ENCODE measurements at regions not wholly inside any gene's neighbourhood (a gene's known extent, or its start where the extent isn't known, plus 50 kb on each side); places are given as distances from the start of the nearest gene placed in this dataset.
"Not testable (repeated sequence)": the region's sequence is repeated elsewhere in the genome, so short reads cannot be mapped to it uniquely, and the experiment has no call there.

DNA sequence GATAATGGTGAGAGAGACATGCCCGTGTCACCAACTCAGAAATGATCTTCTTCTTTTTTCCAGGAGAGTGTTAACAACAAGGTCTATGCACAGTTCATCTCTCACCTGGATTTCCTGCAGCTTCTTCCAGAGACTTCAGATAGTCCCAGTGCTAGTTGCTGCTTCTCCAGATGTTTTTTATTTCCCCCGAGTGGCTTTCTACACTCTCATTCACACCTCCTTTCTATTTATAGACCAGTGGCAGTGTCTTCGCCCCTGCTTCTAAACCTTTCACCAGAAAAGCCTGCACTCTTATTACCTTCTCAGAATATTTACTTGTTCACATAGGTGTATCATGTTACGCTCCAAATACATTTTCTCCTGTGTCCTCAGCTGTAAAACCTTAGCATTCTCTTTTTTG lies 558.8 kb upstream of the CHAC2 start:
- no peak for DNase-seq (ENCODE audit: low spot score)

DNA sequence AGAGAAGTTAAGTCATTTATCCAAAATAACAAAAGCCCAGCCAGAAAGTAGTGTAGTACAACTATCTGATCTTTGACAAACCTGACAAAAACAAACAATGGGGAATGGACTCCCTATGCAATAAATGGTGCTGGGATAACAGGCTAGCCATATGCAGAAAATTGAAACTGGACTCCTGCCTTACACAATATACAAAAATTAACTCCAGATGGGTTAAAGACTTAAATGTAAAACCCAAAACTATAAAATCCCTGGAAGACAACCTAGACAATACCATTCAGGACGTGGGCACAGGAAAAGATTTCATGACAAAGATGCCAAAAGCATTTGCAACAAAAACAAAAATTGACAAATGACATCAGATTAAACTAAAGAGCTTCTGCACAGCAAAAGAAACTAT lies 561.4 kb upstream of the CHAC2 start:
- not testable (repeated sequence) for DNase-seq (ENCODE audit: low spot score)

DNA sequence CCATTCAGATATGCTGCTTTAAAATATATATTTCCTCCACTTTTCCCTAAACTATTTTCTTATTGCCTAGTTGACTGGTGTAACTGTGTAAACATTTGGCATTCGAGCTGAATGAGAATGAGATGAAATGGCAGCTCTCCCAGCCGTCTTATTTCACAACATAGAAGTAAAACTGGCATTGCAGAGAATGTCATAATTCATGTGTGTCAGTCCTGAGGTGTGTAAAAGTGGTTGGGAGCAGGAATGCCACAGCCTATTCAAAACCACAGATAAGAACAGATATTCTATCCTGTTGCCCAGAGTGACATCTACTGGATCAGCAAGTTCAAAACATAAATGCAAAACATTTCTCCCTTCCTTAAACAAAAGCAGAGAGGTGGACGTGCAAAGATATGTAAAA lies 565.5 kb upstream of the CHAC2 start:
- DNase-seq (ENCODE audit: low spot score) = peak; percentile 90

DNA sequence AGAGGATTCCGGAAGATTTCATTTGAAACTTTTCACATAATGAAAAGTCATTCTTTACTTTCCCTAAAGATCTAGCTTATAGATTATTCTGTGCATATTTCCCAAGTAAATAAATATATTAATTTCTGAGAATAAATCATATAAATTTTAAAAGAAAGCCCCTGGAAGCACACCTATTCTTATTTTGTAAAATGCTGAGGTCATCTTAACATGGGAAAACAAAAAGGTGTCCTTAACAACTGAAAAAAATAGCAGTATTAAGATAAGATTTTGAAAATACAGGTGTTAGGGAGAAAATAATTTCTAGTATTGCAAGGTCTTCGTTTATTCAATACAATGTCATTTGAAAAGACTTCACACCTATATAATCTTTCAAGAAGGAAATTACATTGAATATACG lies 567.5 kb upstream of the CHAC2 start:
- DNase-seq (ENCODE audit: low spot score) = no peak

DNA sequence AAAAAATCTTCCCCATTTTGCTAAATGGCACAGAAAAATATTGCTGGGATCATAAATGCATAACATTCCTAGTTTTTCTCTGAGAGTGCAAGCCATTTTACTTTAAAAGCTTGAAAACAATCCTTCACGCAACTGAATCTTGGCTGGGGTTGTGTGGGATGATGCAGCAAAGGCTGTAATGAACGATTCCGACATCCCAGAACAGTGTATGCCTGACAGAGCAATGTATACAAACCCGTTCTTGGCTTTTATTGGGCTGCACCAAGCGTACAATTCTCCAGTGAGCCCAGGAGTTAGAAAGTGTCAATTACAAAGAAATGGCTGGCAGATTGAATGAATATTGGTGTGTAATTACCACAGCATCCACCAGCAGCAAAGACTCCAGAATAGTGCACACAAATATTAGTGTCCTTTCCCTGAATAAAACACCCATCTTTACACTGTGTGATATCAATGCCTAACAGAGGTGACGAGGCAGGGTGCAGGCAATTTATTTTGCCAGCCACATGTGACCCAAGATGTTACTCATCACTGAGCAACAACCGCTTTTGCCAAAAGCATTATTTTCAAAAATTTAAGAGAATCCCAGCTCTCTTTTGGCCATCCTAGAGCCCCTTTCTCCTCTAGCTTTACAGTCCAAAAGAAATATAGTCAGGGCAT lies 578.6 kb upstream of the CHAC2 start:
- no peak for DNase-seq (ENCODE audit: low spot score)

DNA sequence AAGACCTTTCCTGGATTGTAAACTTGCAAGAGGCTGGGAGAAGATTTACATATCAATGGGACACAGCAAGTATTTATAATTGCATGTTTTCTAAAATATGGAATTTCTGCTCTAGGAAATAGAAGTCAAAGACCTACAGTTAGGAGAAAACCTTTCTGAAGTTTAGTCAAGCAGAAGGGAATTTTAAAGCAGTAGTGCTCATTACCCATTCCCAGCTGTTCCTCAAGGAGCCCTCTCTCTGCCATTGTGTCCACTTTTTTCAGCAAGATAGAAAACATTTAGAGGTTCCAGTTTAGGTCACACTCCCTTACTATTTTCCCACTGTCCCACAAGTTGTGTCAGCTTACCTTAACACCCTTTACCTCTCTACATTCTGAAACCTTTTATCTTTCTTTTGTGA lies 584.0 kb upstream of the CHAC2 start:
- no peak for DNase-seq (ENCODE audit: low spot score)

DNA sequence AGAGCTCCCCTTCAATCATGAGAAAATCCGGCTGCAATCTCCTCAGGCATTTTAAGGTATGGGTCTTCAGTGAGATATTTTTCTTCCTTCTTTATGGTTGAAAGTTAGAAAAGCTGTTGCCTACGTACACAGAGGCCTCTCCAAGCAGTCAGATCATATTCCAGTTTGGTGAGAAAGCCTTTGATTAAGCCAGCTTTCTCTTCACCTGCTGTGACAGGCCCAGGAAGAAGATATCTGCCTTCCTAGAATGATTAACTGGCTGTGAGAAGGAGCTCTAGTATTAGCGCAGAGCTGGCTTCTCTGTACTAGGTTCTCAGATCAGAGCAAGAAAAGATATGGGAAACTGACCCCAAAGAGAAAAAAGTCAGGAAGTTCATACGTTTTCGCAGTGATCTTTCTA lies 585.0 kb upstream of the CHAC2 start:
- no peak for DNase-seq (ENCODE audit: low spot score)

DNA sequence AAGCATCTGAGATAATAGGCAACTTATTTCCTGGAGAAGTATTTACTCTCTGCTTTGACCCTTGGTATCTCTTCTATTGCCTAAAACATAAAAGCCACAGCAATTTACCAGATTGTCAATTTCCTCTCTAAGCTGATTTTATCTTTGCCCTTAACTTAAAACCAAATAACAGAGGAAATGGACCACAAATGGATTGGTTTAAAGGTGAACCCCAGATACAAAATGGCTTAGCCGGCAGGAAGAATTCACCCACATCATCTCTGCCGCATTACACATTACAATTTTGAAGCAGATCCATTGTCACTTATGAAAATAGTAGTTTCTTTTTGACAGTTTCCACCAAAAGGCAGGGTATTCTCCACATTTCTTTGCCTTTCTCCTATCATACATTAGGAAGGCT lies 585.8 kb upstream of the CHAC2 start:
- no peak for DNase-seq (ENCODE audit: low spot score)

DNA sequence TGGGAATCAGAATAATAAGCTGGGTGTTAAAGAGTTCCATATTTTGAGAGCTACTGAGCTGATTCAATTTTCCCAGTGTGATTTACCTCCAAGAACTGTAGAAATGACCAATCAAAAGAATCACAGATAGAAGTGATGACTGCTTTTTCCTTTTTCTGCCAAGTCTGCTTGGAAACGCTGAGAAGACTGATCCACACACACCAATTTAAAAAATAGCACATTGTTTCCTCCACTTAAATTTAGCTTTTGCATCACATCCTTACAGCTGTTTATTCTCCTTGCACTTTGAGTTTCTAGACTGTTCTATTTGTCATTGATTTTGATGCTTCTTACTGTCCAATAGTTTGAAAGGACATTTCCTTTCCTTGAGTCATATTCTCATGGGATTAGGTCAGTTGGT lies 590.3 kb upstream of the CHAC2 start:
- no peak for DNase-seq (ENCODE audit: low spot score)

DNA sequence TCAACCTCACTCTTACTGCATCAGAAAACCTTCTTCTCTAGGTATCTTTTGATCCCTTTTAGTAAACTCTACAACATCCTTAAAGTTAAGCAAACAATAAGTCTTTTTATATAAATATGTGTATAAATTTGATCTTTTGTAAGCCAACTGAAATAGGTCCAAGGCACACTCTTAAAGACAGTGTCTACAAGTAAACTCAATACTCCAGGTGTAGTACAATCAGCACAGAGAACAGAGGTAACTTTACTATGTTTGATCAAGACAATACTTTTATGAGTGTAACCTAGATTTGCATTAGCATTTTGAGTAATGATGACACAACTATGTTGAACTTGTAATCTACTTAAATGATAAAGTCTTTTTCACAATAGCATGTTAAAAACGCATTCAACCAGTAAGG lies 593.1 kb upstream of the CHAC2 start:
- no peak for DNase-seq (ENCODE audit: low spot score)

DNA sequence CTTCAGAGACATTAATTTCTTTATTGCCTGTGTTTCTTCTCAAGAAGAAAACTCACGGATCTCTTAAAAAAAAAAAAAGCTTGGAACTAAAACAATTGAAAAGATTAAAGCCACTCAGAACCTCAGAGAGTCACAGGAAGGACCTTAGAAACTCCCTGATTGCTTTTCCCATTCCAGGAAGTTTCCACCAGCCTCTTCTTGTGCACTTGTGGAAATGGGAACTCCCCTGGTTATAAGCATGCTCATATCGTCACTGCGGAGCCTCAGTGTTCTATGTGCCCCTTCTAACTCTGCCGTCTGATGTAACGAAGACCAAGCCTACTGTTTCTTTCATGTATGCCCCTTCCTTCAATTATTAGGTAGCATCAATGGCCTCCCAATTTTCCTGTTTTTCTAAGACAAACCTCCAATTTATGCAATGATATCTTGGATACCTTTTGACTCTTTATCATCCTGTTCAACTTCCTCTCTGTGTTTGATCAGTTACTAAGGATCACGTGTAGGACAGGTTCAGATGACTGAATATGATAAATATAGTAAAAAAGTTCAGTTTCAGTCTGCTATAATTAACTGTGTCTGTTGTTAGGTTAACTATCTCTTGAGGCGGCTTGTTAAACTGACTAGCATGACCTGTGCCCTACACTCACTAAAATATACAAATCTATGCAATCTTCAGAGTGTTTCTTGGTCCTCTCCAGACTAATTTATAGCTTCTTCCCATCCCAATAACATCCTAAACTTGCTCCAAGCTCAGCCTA lies 593.7 kb upstream of the CHAC2 start:
- DNase-seq (ENCODE audit: low spot score) = no peak

DNA sequence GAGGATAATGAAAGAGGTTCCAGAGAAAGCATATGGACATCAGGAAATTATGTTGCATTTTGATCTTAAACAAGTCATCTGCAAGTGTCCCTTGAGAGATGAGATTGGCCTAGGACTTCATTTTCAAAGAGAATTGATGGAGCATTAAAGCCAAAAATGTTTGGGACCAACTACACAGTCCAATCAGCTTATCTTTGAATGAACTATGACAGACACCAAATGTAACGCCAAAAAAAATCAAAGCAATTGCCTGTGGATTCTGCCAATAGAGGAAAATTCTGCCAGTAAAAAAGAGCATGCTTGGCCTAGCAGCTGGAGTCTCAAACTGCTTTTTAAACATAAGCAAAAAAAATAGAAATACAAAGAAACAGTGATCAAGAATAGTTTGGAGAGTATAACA lies 594.5 kb upstream of the CHAC2 start:
- DNase-seq (ENCODE audit: low spot score) = no peak

DNA sequence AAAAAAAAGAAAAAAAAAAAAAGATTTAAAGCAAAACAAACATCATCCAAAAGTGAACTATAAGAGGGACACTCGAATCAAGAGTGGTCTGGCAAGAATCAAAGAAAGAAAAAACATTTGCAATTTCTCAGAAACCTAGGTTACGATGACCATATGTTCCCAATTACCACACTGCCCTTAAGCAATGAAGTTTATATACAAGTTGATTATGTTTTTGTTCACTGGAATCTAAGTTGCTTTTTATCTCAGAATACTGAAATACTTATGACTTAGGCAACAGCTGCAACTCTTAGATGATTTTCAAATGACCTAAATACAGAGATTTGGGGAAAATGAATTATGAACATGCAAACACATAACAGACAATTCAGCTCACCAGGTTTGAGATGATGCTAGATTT lies 597.1 kb upstream of the CHAC2 start:
- no peak for DNase-seq (ENCODE audit: low spot score)

DNA sequence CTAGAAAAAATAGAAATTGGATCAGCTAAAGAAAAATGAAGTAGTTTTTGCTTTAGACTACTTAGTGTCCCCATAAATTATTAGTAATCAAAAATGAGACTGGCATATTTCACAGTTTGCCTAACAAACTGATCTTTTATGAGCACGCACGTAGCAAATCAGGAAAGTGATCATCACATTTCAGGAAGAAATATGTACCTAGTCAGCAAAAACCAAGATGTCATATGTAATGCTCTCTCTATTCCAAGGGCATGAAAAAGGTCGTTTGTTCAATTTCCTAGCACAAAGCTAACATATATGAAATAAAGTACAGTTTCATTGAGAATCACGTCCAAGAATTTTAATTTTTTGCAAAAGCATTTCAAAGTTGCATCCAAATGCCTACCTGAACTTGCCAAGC lies 600.4 kb upstream of the CHAC2 start:
- DNase-seq (ENCODE audit: low spot score) = no peak

DNA sequence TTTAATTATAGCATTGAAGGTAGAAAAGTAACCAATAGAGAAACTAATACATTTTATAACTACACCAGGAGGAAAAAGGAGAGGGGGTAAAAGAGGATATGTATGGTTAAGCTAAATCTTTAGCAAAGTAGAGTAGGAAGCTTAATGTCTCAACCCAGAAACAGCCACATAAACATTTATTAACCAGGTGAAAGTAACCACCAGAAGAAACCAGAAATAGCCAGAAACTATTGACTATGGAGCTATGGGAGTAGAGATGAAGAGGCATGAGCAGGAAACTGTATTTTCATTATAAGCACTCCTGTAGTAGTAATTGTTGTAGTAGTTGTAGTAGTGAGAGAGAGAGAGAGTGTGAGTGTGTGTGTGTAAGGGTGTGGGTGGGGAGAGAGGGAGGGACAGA lies 617.5 kb upstream of the CHAC2 start:
- no peak for DNase-seq (ENCODE audit: low spot score)

DNA sequence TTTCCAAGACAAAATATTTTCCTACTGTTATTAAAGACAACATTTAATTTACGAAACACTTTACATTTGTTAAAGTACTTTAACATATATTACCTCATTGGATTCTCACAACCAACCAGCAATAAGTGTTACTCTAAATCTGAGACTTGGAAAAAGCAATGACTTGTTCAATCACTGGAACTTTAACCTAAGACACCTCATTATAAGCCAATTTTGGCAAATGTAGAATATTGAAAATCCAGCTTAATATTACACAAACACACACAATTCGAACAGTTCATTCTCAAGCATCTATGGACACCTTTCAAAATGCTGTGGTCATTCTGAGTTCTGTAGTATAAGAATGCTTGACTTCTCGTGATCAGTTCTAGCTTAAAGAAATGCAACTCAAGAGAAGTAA lies 619.4 kb upstream of the CHAC2 start:
- no peak for DNase-seq (ENCODE audit: low spot score)

DNA sequence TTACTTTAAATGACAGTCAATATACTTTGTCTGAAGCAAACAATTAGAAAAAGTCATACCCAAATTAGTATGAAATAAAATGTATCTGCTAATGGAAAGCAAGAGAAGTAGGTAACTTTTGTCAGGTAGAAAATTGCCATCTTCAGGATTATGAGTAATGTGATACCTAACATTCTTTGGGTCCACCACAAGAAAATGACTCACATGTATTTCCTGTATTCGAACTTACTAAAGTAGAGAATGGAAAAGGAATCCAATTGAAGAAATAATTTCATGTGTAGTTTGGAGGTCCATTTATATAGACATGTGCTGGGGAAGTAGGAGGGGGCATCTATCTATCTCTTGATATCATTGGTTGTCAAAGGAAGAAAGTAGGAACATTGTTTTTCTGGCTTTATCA lies 636.2 kb upstream of the CHAC2 start:
- peak; percentile 80 for DNase-seq (ENCODE audit: low spot score)

DNA sequence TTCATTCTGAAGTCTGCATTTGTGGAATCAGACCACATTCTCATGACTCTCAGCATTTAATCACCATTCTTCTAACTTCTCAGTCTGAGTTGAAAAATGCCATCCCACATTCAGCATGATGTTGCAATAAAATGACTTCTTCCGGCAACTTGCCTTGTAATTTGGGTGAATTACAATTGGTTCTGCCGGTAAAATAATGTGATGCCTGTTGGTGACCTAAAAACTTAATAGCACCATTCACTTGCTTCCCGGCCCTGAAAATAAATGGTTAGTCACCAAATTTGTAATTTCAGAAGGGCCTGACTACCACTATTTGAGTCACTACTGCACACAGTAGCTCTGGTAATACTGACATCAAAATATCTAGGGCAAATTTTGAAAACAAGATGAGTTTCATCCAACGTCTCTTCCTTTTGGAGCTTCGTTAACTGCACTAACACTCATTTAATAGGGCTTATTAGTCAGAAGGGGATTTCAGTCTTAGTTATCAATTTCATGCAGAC lies 637.1 kb upstream of the CHAC2 start:
- peak; percentile 66 for DNase-seq (ENCODE audit: low spot score)

DNA sequence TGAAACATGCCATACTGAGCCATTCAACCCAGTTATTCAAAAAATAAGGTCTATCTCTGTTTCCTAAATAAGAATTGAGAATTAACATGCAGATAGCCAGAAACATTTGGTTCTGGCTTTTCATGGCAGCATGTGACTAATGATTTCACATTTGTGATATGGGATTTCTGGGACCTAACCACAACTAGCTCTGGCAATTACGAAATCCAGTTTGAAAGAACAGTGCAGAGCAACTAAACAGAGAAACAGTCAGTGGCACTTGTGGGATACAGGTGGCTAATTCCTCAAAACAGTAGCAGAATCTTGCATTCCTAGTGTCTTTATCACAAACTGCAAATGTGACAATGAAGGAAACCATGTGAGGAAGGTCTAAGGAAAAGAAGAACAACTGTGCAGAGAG lies 637.8 kb upstream of the CHAC2 start:
- peak; percentile 89 for DNase-seq (ENCODE audit: low spot score)

DNA sequence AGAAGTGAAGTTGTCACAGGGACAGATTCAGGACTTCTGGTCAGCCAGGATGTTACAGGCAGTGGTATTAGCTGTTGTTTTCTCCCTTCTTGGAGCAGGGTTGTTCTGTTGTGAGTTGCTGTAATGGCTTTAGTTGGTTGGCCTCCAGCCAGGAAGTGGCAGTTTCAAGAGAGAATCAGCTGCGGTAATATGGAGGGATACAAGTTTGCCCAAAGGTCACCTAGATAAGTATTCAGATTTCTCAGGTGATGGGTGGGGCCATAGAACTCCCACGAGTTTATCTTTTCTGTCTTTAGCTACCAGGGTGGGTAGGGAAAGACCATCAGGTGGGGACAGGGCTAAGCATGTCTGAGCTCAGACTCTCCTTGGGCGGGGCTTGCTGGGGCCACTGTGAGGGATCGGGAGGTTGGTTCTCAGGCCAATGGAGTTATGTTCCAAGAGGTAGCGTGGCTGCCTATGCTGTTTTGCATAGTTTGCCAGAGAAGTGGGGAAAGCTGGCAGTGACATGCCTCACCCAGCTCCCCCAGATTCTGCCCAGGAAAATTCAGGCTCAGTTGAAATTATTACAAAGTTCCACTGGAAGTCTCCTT lies 640.4 kb upstream of the CHAC2 start:
- DNase-seq (ENCODE audit: low spot score) = no peak

DNA sequence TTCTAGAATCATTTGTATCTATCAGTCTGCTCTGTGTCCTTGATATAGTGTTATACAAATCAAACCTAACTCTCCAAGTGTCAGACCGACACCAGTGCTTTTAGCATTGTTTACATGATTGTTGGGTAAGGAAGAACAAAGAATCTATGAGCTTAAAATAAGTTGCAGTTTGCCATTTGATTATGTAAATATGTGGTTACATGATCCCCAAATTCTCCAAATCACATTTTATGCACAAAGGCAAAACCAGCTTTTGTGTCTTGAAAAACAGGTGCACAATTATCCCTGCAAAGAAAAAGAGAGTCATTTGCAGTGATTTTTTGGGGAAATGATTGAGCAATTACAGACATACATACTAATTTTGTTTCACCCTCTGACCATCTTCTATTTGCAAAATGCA lies 652.6 kb upstream of the CHAC2 start:
- DNase-seq (ENCODE audit: low spot score) = no peak

DNA sequence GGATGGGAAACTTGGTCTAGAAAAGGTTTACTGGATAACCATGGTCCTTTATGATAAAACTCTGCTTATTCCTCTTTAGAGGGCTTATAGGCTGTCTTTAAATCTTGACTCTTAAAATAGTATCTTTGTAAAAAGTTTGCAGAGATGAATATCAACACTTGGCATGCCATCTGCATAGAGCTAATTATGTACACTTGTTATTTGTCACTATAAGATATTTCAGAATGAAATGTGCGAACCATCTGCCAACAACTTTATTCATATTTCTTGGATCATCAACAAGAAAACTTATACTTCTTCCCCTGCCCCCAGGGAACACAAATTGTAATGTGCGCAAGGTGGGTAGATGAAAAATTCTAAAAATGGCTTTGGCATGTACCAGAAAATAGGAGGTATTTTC lies 653.0 kb upstream of the CHAC2 start:
- DNase-seq (ENCODE audit: low spot score) = no peak

DNA sequence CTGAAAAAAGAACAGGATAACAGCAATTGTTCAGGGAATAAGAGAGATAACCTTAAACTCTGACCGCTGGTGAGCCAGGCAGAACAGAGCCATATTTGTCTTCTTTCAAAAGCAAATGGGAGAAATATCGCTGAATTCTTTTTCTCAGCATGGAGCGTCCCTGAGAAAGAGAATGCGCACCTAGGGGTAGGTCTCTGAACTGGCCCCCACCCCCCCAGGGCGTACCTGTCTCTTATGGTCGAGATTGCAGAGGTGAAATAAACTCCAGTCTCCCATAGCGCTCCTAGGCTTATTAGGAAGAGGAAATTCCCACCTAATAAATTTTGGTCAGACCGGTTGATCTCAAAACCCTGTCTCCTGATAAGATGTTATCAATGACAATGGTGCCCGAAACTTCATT lies 655.2 kb upstream of the CHAC2 start:
- DNase-seq (ENCODE audit: low spot score) = not testable (repeated sequence)
